ENCODE measurements at regions not wholly inside any gene's neighbourhood (a gene's known extent, or its start where the extent isn't known, plus 50 kb on each side); places are given as distances from the start of the nearest gene placed in this dataset.
"Not testable (repeated sequence)": the region's sequence is repeated elsewhere in the genome, so short reads cannot be mapped to it uniquely, and the experiment has no call there.

DNA sequence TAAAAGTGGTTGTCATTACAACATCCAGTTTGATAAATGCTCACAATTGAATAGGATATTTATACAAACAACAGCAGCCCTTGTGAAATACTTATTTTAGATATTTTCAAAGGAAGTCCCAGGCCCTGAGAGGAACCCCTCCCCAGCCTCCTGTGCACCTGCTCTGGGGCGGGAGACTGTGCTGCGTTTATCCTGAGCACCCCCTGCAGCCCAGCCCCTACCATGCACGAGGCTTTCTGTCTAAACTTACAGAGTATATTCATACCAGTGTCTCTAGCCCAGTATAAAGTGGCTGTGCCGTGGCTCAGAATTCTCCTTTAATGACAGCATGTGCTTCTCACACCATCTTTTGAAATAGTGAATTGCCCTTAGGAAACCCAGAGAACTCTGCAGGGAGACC, 1084.3 kb downstream of the TMEM121 start:
- no peak overlapping the region for H3K4me3 ChIP-seq (ENCODE audit: low read length)
- TF ChIP-seq, protein P1, sequence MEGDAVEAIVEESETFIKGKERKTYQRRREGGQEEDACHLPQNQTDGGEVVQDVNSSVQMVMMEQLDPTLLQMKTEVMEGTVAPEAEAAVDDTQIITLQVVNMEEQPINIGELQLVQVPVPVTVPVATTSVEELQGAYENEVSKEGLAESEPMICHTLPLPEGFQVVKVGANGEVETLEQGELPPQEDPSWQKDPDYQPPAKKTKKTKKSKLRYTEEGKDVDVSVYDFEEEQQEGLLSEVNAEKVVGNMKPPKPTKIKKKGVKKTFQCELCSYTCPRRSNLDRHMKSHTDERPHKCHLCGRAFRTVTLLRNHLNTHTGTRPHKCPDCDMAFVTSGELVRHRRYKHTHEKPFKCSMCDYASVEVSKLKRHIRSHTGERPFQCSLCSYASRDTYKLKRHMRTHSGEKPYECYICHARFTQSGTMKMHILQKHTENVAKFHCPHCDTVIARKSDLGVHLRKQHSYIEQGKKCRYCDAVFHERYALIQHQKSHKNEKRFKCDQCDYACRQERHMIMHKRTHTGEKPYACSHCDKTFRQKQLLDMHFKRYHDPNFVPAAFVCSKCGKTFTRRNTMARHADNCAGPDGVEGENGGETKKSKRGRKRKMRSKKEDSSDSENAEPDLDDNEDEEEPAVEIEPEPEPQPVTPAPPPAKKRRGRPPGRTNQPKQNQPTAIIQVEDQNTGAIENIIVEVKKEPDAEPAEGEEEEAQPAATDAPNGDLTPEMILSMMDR (conservative IDR thresholded peaks at IDR 0.05; ENCODE audit: low read length), result no peak
- no peak for DNase-seq (ENCODE audit: low read depth)

DNA sequence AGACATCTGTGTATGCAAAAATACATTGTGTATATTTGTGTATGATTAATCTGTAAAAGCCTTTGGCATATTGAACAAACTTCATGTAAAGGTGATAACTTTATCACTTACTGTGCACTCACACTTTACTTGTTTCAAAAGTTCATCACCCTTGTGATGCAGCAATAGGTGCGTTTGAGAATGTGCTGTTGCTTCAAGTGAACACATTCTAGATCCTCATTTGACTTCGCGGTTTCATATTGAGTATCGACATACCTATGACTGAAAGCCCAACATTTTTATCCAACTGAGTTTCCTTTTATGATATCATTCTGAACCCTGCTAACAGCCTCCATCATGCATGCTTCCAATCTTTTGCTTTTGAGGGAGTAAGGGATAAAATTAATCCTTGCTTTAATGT, 1086.9 kb downstream of the TMEM121 start:
- H3K4me3 ChIP-seq (ENCODE audit: low read length), result no peak overlapping the region
- TF ChIP-seq, protein P1 (conservative IDR thresholded peaks at IDR 0.05; ENCODE audit: low read length), result no peak
- DNase-seq (ENCODE audit: low read depth), result no peak

DNA sequence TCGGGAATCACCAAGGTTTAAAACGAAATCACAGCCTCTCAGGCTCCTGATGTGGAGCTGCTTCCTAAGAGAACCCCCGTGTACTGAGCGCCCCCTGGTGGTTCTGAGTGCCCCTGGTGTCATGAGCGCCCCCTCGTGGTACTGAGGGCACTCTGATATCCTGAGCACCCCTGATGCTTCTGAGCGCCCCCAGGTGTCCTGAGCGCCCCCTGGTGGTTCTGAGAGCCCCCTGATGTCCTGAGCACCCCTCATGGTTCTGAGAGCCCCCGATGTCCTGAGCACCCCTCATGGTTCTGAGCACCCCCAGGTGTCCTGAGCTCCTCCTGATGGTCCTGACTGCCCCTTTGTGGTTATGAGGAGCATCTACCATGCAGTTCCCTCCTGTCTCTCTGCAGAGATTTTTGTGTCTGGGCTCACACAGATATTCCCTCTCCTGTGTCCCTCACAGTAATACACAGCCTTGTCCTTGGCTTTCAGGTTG, 1092.1 kb downstream of the TMEM121 start:
- not testable (repeated sequence) for H3K4me3 ChIP-seq (ENCODE audit: low read length); DNase-seq (ENCODE audit: low read depth)

DNA sequence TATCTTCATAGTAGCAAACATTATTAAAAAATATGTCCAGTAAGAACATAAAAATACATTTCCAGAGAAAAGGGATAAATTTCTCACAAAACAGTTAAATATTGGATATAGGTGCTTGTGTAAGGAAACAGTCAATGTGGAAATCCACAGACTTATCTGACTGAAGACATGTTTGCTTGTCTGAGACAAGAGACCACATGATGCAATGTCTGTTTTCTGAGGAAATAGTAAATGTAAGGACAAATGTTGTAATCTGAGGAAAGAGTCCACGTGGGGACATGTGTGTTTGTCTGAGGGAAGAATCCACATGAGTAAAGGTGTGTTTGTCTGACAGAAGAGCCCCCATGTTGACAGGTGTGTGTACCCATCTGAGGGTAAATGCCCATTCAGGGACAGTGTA, 1093.2 kb downstream of the TMEM121 start:
- H3K4me3 ChIP-seq (ENCODE audit: low read length), result no peak overlapping the region
- TF ChIP-seq, protein P1 (conservative IDR thresholded peaks at IDR 0.05; ENCODE audit: low read length), result no peak
- DNase-seq (ENCODE audit: low read depth), result no peak

DNA sequence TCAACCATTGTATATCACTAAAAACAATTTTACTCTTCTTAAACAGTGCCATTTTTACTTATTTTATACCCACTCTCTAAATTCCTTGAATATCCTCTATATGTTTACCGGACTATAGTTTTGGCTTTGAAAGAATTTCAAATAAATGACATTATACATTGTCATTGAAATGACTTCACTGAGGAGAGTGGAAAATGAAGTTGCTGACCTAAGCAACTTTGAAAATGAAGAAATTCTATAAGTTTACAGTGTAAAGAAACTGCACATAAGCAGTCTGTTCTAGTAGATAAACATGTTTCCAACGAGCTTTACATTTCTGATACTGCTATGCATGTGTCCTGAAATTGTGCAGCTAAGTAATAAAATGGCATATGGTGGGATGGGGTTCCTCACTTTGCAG, 1094.0 kb downstream of the TMEM121 start:
- TF ChIP-seq, protein P1 (conservative IDR thresholded peaks at IDR 0.05; ENCODE audit: low read length), result no peak
- no peak for DNase-seq (ENCODE audit: low read depth)
- no peak overlapping the region for H3K4me3 ChIP-seq (ENCODE audit: low read length)

DNA sequence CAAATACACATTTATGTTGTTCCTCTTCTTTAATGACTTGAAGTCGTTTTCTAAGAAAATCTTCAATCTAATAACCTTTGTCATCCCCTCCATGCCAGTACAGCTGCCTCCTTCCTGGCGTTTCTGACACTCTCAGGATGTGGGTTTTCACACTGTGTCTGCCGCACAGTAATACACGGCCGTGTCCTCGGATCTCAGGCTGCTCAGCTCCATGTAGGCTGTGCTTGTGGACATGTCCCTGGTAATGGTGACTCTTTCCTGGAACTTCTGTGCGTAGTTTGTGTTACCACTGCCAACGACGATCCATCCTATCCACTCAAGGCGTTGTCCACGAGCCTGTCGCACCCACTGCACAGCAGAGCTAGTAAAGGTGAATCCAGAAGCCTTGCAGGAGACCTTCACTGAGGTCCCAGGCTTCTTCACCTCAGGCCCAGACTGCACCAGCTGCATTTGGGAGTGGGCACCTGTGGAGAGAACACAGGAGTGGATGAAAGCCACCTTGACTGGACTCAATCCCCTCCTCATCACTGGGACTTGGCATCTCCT, 1095.9 kb downstream of the TMEM121 start:
- DNase-seq (ENCODE audit: low read depth), result no peak
- no peak overlapping the region for H3K4me3 ChIP-seq (ENCODE audit: low read length)
- TF ChIP-seq, protein P1 (conservative IDR thresholded peaks at IDR 0.05; ENCODE audit: low read length), result no peak

DNA sequence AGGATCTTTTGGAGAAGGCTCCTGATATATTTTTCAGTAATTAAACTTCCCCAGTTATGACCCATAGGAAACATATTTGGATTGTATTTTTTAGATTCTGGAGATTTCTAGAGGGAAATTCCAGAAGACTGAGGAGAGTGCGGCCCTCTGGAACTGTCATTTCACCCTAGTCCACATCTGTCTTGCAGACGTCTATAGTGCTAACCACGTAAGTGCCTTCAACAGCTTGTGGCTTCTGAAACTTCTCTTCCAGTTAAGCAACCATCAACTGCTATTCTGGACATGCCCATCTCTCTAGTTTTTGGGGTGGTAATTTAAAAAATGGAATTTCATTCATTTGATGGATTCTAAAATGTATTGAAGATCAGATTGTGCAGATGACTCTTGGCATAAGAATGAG, 1098.8 kb downstream of the TMEM121 start:
- no peak overlapping the region for H3K4me3 ChIP-seq (ENCODE audit: low read length)
- no peak for DNase-seq (ENCODE audit: low read depth)
- TF ChIP-seq, protein P1 (conservative IDR thresholded peaks at IDR 0.05; ENCODE audit: low read length), result no peak

DNA sequence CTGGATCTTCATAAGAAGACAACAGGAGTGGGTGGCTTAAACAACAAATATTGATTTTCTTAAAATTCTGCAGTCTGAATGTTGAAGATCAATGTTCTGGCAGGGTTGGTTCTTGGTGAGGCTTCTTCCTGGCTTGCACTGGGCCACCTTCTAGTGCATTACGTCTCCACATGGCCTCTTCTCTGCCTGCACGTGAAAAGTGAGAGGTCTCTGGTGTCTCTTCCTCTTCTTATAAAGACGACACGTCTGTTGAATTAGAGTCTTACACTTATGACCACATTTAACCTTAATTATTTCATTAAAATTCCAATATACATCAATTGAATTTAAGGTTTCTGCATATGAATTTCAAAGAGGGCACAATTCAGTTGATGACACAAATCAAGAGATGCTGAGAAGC, 1100.1 kb downstream of the TMEM121 start:
- not testable (repeated sequence) for DNase-seq (ENCODE audit: low read depth); H3K4me3 ChIP-seq (ENCODE audit: low read length)

DNA sequence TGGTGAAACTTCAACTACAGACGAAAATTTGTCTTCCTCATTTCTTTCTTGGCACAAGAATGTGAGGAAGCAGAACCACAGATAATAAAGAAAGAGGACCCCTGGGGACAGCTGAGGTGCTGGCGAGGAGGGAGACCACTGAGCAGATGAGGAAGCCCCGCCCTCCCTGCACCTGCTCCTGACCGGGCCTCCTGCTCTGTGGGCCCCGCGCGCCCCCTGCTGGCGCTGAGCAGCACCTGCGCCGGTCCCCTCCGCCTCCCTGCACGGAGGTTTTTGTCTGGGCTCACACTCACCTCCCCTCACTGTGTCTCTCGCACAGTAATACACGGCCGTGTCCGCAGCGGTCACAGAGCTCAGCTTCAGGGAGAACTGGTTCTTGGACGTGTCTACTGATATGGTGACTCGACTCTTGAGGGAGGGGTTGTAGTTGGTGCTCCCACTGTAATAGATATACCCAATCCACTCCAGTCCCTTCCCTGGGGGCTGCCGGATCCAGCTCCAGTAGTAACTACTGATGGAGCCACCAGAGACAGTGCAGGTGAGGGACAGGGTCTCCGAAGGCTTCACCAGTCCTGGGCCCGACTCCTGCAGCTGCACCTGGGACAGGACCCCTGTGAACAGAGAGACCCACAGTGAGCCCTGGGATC, 1100.7 kb downstream of the TMEM121 start:
- not testable (repeated sequence) for H3K4me3 ChIP-seq (ENCODE audit: low read length); DNase-seq (ENCODE audit: low read depth)
